Breast epithelium (tissue), 3 donors: ENCODE measurements at regions not wholly inside any gene's neighbourhood (a gene's known extent, or its start where the extent isn't known, plus 50 kb on each side); places are given as distances from the start of the nearest gene placed in this dataset.

ENCODE experiments used
- POLR2A ChIP-seq: fragments of 450-650 bp; IDR thresholded peaks from one replicate; pipeline ENCODE4 v1.6.1; 2016; ENCODE audit warnings: antibody characterized with exemption, mild to moderate bottlenecking, moderate library complexity
- POLR2AphosphoS5 ChIP-seq, 3 donors: sonication (generic); formaldehyde crosslinking; IDR thresholded peaks; one replicate each; pipeline ENCODE4 v1.6.1; 2017; ENCODE audit warnings: antibody characterized with exemption in 3 of 3
- TF ChIP-seq, protein P1 (sequence below), 3 donors: fragments of 450-650 bp; IDR thresholded peaks; one replicate each; pipeline ENCODE4 v1.5.1; 2016 to 2017; ENCODE audit warnings: antibody characterized with exemption in 3 of 3, mild to moderate bottlenecking in 3 of 3, moderate library complexity in 3 of 3

DNA sequence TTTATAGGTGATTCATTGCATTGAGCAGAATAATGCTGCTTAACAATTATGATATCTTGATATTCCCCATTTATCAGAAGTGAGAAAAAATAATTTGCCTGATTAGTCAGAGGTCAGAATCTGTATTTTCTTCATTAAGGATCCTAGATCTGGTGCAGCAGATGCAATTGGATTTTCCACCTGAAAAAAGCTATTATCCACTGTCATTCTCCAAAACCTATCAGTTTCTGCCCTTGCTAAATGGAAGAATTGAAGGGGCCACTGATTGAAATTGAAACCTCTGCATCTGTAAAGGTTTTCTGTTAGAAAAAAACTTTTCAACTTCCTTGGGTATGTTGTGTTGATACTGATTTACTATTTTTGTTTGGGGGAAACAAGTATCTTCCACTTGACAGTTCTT lies 636.0 kb upstream of the NDST4 start:
- TF ChIP-seq POLR2AphosphoS5 (IDR thresholded peaks at IDR 0.05), result no peak
- TF ChIP-seq, protein P1, sequence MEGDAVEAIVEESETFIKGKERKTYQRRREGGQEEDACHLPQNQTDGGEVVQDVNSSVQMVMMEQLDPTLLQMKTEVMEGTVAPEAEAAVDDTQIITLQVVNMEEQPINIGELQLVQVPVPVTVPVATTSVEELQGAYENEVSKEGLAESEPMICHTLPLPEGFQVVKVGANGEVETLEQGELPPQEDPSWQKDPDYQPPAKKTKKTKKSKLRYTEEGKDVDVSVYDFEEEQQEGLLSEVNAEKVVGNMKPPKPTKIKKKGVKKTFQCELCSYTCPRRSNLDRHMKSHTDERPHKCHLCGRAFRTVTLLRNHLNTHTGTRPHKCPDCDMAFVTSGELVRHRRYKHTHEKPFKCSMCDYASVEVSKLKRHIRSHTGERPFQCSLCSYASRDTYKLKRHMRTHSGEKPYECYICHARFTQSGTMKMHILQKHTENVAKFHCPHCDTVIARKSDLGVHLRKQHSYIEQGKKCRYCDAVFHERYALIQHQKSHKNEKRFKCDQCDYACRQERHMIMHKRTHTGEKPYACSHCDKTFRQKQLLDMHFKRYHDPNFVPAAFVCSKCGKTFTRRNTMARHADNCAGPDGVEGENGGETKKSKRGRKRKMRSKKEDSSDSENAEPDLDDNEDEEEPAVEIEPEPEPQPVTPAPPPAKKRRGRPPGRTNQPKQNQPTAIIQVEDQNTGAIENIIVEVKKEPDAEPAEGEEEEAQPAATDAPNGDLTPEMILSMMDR (IDR thresholded peaks at IDR 0.05), result no peak
- TF ChIP-seq POLR2A, result no peak
